ENCODE measurements at regions not wholly inside any gene's neighbourhood (a gene's known extent, or its start where the extent isn't known, plus 50 kb on each side); places are given as distances from the start of the nearest gene placed in this dataset.

- intact Hi-C loops (cut with DNase I), result no loop called here
- no peak for FAIRE-seq
- TF ChIP-seq CTCF (IDR thresholded peaks at IDR 0.05; ENCODE audit: borderline replicate concordance, extremely low read depth, insufficient read depth), result no peak
- no peak overlapping the region for H3K27ac ChIP-seq (ENCODE audit: low read depth in 2 of 2, low read length in 2 of 2)
- no peaks in the 10 kb centered on the region for H3K36me3 ChIP-seq (ENCODE audit: control insufficient read depth in 2 of 3, insufficient read depth in 3 of 3, low read length in 3 of 3)
- no peak for DNase-seq
- no peak overlapping the region for H3K9ac ChIP-seq (ENCODE audit: low read length in 3 of 3)
- H3K4me3 ChIP-seq (ENCODE audit: low read length in 3 of 3), result no peak overlapping the region
- peaks cover 0 to 19% (median 3%) of the 10 kb centered on the region in 3 donors for H3K9me3 ChIP-seq (ENCODE audit: control insufficient read depth in 2 of 3, insufficient read depth in 1 of 3, low read length in 3 of 3)
- H3K4me1 ChIP-seq (ENCODE audit: control insufficient read depth in 2 of 3, insufficient read depth in 2 of 3, low read depth in 1 of 3, low read length in 3 of 3), result no peaks in the 10 kb centered on the region
- H3K27me3 ChIP-seq (ENCODE audit: control insufficient read depth, insufficient read depth, low read length), result no peaks in the 10 kb centered on the region
Measured at GRCh38 chr7:106347229-106347833, 62.5 kb upstream of the NAMPT start.

DNA sequence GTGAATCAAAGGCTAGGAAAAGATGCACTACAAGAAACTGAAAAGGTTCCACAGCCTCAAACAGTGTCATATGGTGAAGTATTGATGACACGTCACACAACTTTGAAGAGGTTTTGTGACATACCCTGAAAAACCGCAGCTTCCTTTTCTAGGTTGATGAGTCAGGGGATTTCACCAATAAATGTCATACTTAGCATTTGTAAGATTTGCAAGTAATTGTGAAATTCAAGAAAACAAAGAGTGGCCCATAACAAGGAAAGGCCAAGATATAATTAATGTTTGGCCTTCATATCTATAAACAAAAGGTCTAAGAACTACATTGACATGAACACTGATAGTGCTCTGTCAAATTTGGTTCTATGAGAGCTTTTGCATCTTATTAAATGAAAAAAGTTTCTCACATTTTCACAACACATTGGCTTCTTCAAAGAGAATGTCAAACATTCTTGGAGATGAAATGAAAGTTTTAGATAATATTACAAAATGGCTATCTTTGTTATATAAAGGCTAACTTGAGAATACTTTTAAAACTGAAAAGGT lies 62.0 kb upstream of the NAMPT start:
- no peak overlapping the region for H3K4me3 ChIP-seq (ENCODE audit: low read length in 3 of 3)
- H3K9ac ChIP-seq (ENCODE audit: low read length in 3 of 3), result no peak overlapping the region
- no peak for FAIRE-seq
- no peaks in the 10 kb centered on the region for H3K27me3 ChIP-seq (ENCODE audit: control insufficient read depth, insufficient read depth, low read length)
- no peak for TF ChIP-seq CTCF (IDR thresholded peaks at IDR 0.05; ENCODE audit: borderline replicate concordance, extremely low read depth, insufficient read depth)
- no peaks in the 10 kb centered on the region for H3K36me3 ChIP-seq (ENCODE audit: control insufficient read depth in 2 of 3, insufficient read depth in 3 of 3, low read length in 3 of 3)
- peaks cover 0 to 21% (median 4%) of the 10 kb centered on the region in 3 donors for H3K9me3 ChIP-seq (ENCODE audit: control insufficient read depth in 2 of 3, insufficient read depth in 1 of 3, low read length in 3 of 3)
- DNase-seq, result no peak
- no peak overlapping the region for H3K27ac ChIP-seq (ENCODE audit: low read depth in 2 of 2, low read length in 2 of 2)
- no peaks in the 10 kb centered on the region for H3K4me1 ChIP-seq (ENCODE audit: control insufficient read depth in 2 of 3, insufficient read depth in 2 of 3, low read depth in 1 of 3, low read length in 3 of 3)
- intact Hi-C loops (cut with DNase I), result no loop called here

DNA sequence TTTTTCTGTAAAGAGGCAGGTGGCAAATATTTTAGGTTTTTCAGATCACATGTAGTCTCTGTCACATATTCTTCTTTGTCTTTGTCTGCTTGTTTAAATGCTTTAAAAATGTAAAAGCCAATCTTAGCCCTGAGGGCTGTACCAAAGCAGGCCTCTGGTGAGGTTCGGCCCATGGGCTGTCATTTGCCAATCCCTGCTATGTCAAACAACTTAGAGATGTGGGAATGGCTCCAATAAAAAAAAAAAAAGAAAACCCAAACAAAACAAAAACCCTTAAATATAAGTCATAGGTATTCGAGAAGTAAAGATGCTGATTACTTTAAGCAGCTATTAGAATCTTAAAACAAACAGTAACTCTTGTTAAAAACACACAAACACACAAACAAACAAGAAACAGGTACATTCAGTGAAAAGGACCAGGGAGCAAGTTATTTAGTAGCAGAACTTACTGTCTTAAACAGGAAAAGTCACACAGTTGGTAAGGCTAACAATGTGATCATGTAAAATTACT lies 61.4 kb upstream of the NAMPT start:
- Histone ChIP-seq H3K9ac (ENCODE audit: low read length in 3 of 3) (no peak overlapping the region), H3K4me1 (ENCODE audit: control insufficient read depth in 2 of 3, insufficient read depth in 2 of 3, low read depth in 1 of 3, low read length in 3 of 3) (no peaks in the 10 kb centered on the region), H3K36me3 (ENCODE audit: control insufficient read depth in 2 of 3, insufficient read depth in 3 of 3, low read length in 3 of 3) (no peaks in the 10 kb centered on the region), H3K9me3 (ENCODE audit: control insufficient read depth in 2 of 3, insufficient read depth in 1 of 3, low read length in 3 of 3) (peaks cover 0 to 22% (median 4%) of the 10 kb centered on the region in 3 donors), H3K4me3 (ENCODE audit: low read length in 3 of 3) (no peak overlapping the region), H3K27me3 (ENCODE audit: control insufficient read depth, insufficient read depth, low read length) (no peaks in the 10 kb centered on the region), H3K27ac (ENCODE audit: low read depth in 2 of 2, low read length in 2 of 2) (peak overlapping the region in 1 of 2 donors; percentile 47)
- no peak for DNase-seq
- intact Hi-C loops (cut with DNase I), result no loop called here
- TF ChIP-seq CTCF (IDR thresholded peaks at IDR 0.05; ENCODE audit: borderline replicate concordance, extremely low read depth, insufficient read depth), result no peak
- FAIRE-seq, result no peak
